Common myeloid progenitor, CD34-positive (primary cell): ENCODE measurements at regions not wholly inside any gene's neighbourhood (a gene's known extent, or its start where the extent isn't known, plus 50 kb on each side); places are given as distances from the start of the nearest gene placed in this dataset.

Experiments
- CTCF ChIA-PET: fragments of 350-600 bp; sonication (Branson Sonifier 250); formaldehyde crosslinking; loops from one replicate; lab custom pipeline; 2021; ENCODE audit warnings: antibody characterized with exemption; lab: Charles Lee
- POLR2A ChIA-PET: fragments of 350-600 bp; sonication (Branson Sonifier 250); formaldehyde crosslinking; loops from one replicate; lab custom pipeline; 2021; ENCODE audit warnings: antibody characterized with exemption; lab: Charles Lee
- DNase-seq, 3 donors: peaks; one replicate each; pipeline versions ENCODE4 v3.0.0 to v3.0.0-alpha.2; 2013
- H3K27ac ChIP-seq, 2 experiments: 1 replicate in 1 of 2; 2 replicates in 1 of 2; pipeline ENCODE4 v1.7.0; 2013; ENCODE audit warnings: inconsistent platforms in 2 of 2, low read length in 2 of 2, mild to moderate bottlenecking in 2 of 2, low read depth in 1 of 2, moderate library complexity in 1 of 2; ENCODE audit not compliant: severe bottlenecking in 2 of 2, insufficient read depth in 1 of 2, poor library complexity in 1 of 2
- H3K27me3 ChIP-seq, 5 experiments: replicated peaks in 2 of 5; 1 replicate in 3 of 5; 2 replicates in 2 of 5; pipeline versions ENCODE4 v1.6.1 to v1.7.0; 2013; ENCODE audit warnings: low read length in 4 of 5, mild to moderate bottlenecking in 2 of 5, moderate library complexity in 2 of 5, inconsistent platforms in 1 of 5; ENCODE audit not compliant: insufficient read depth in 5 of 5, control insufficient read depth in 4 of 5
- H3K36me3 ChIP-seq, 4 experiments: 1 replicate in 2 of 4; 2 replicates in 2 of 4; pipeline versions ENCODE4 v1.6.1 to v1.7.0; 2013; ENCODE audit warnings: low read length in 3 of 4, control low read depth in 1 of 4, mild to moderate bottlenecking in 1 of 4; ENCODE audit not compliant: control insufficient read depth in 4 of 4, insufficient read depth in 4 of 4
- H3K4me1 ChIP-seq, 4 experiments: 1 replicate in 3 of 4; 2 replicates in 1 of 4; pipeline versions ENCODE4 v1.6.1 to v1.7.1; 2013; ENCODE audit warnings: low read length in 3 of 4, mild to moderate bottlenecking in 3 of 4, control low read depth in 1 of 4, inconsistent platforms in 1 of 4, moderate library complexity in 1 of 4; ENCODE audit not compliant: control insufficient read depth in 4 of 4, insufficient read depth in 4 of 4; ENCODE audit errors: control extremely low read depth in 1 of 4
- H3K4me3 ChIP-seq, 7 experiments: 1 replicate in 4 of 7; 2 replicates in 3 of 7; pipeline versions ENCODE4 v1.5.1 to v1.7.0; 2013; ENCODE audit warnings: mild to moderate bottlenecking in 7 of 7, low read length in 6 of 7, moderate library complexity in 6 of 7, inconsistent platforms in 2 of 7, low read depth in 2 of 7, control low read depth in 1 of 7; ENCODE audit not compliant: insufficient read depth in 4 of 7, control insufficient read depth in 1 of 7; ENCODE audit errors: extremely low read depth in 1 of 7
- H3K9me3 ChIP-seq, 5 experiments: 1 replicate in 4 of 5; 2 replicates in 1 of 5; pipeline versions ENCODE4 v1.6.1 to v1.7.1; 2013; ENCODE audit warnings: low read length in 4 of 5, mild to moderate bottlenecking in 2 of 5, inconsistent platforms in 1 of 5, low read depth in 1 of 5, moderate library complexity in 1 of 5; ENCODE audit not compliant: control insufficient read depth in 4 of 5, insufficient read depth in 2 of 5; ENCODE audit errors: control extremely low read depth in 1 of 5
- WGBS: methylation state at CpG from one replicate; pipeline ENCODE4 v1.1.5; 2013; ENCODE audit not compliant: insufficient coverage; 5-methylcytosine and 5-hydroxymethylcytosine counted together

DNA sequence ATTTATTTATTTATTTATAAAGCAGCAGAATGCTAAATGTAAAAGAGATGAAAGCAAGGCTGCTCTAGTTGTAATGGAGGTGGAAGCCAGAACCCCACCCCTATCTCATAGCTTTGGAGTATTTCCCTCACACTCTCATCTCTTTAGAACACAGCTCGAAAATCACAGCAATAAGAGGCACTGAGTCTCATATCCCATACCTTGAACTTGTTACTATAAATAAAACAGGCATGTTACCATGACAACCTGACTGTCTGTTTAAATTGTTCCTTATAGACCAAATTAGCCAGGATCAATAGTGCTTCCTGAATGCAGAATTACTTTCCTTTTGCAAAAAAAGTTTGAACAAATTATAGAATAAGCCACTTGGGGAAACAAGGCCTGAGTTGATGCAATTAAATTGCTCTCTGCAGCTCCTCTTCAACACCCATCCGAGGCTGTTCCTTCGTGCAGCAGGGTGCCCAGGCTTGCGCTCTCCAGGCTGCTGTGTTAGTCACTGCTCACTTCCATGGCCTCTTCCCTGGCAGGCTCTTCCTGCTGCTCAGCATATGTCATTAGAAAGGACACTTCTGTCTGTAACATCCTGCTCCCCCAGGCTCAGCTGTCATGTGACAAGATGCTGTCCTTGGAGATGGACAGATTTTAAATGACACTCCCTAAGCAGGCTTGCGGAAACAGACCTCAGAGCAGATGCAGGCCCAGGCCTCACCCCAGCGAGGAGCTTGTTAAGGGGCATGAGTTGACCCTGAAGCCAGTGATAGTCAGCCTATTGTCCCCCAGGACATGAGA is 120.2 kb downstream of the CARTPT start:
- H3K27ac ChIP-seq: no peak overlapping the region
- DNase-seq: no peak
- H3K9me3 ChIP-seq: no peaks in the 10 kb centered on the region
- H3K4me1 ChIP-seq: peaks cover 0 to 8% (median 3%) of the 10 kb centered on the region in 4 experiments
- peaks cover 0 to 2% (median 0%) of the 10 kb centered on the region in 5 experiments for H3K27me3 ChIP-seq
- ChIA-PET CTCF (interaction anchor here (1.1 kb wide), 1 partner anchor 9 kb away, joined by 3 read pairs; no protein-coding TSS in a partner anchor), POLR2A (no interaction called here)
- no peak overlapping the region for H3K4me3 ChIP-seq
- H3K36me3 ChIP-seq: no peaks in the 10 kb centered on the region
- 98% methylated on average over 6 of the region's 6 CpGs for WGBS

GRCh38 chr5:71841107-71841506 is 122.0 kb downstream of the CARTPT start:
- H3K4me1 ChIP-seq: no peaks in the 10 kb centered on the region
- H3K36me3 ChIP-seq: no peaks in the 10 kb centered on the region
- POLR2A ChIA-PET: no interaction called here
- CTCF ChIA-PET: no interaction called here
- H3K27me3 ChIP-seq: peaks cover 0 to 2% (median 0%) of the 10 kb centered on the region in 5 experiments
- 83% methylated on average over 1 of the region's 1 CpG for WGBS
- no peaks in the 10 kb centered on the region for H3K9me3 ChIP-seq
- H3K4me3 ChIP-seq: no peak overlapping the region
- H3K27ac ChIP-seq: no peak overlapping the region
- no peak for DNase-seq

GRCh38 chr5:71843111-71843510 is 124.0 kb downstream of the CARTPT start:
- CTCF ChIA-PET: no interaction called here
- POLR2A ChIA-PET: no interaction called here
- WGBS: 94% methylated on average over 2 of the region's 3 CpGs
- no peak for DNase-seq
- peaks cover 0 to 2% (median 0%) of the 10 kb centered on the region in 5 experiments for H3K27me3 ChIP-seq
- H3K27ac ChIP-seq: no peak overlapping the region
- H3K9me3 ChIP-seq: no peaks in the 10 kb centered on the region
- no peaks in the 10 kb centered on the region for H3K36me3 ChIP-seq
- H3K4me3 ChIP-seq: no peak overlapping the region
- H3K4me1 ChIP-seq: no peaks in the 10 kb centered on the region

DNA sequence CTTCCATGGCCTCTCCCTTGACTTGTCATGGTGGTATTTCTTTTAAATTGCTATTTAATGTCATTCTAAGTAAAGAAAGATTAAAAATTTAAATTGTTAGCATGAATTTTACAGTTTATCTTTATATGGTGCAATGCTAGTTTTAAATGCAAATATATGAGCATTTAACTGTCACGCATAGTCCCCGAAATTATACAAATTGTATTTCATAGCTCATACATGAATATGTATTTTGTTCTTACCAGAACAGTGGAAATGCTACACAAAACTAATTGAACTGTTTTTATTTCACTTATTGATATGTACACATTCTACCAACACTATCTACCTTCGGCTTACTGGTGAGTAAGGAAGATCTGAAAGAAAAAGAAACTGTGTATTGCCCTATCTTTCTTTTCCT is 125.8 kb downstream of the CARTPT start:
- Histone ChIP-seq H3K4me3 (no peak overlapping the region), H3K27ac (no peak overlapping the region), H3K9me3 (peaks cover 0 to 6% (median 2%) of the 10 kb centered on the region in 5 experiments), H3K4me1 (no peaks in the 10 kb centered on the region), H3K27me3 (peaks cover 0 to 2% (median 0%) of the 10 kb centered on the region in 5 experiments), H3K36me3 (no peaks in the 10 kb centered on the region)
- no peak for DNase-seq
- ChIA-PET CTCF (no interaction called here), POLR2A (no interaction called here)
- no CpG with 5 or more reads among the region's 3 CpGs for WGBS

DNA sequence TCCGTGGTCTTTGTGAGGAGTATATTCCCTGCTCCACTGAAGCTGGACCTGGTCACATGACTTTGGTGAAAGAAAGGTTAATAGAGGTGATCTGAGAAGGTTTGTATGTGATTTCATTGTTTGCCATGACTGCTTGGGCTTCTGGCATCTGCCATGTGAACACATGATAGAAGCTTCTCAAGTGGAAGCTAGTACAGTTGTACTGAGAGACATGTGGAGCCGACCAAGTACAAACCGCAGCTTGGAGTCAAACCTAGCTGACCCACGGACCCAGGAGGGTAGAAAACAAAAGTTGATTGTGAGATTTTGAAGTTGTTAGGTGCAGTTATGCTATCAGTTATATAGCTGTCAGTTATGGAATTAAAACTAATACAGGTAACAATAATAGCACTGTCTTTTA is 140.4 kb downstream of the CARTPT start:
- Histone ChIP-seq H3K4me3 (no peak overlapping the region), H3K4me1 (no peaks in the 10 kb centered on the region), H3K27ac (no peak overlapping the region), H3K27me3 (peaks cover 0 to 4% (median 0%) of the 10 kb centered on the region in 5 experiments), H3K9me3 (peaks cover 0 to 11% (median 4%) of the 10 kb centered on the region in 5 experiments), H3K36me3 (no peaks in the 10 kb centered on the region)
- ChIA-PET CTCF (no interaction called here), POLR2A (no interaction called here)
- DNase-seq: no peak
- 88% methylated on average over 4 of the region's 4 CpGs for WGBS

DNA sequence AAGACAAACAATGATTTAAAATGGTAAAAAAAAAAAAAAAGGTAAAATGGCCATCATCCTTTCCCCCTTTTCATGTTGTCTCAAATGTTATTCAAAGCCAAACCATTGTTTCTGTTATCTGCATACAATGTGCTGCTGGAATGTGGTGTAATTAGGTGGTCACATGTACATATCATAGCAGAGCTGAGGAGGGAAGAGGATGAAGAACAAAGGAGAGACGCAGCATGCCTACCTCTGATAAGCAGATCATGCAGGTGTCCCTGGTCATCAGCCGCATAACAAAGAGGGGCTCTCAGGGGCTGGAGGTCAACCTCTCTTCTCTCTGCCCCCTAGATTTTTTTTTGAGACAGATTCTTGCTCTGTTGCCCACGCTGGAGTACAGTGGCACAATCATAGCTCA is 141.0 kb downstream of the CARTPT start:
- POLR2A ChIA-PET: no interaction called here

GRCh38 chr5:71861682-71862081 is 142.6 kb downstream of the CARTPT start:
- Histone ChIP-seq H3K9me3 (peaks cover 0 to 7% (median 4%) of the 10 kb centered on the region in 5 experiments), H3K4me3 (no peak overlapping the region), H3K27me3 (peaks cover 0 to 4% (median 2%) of the 10 kb centered on the region in 5 experiments), H3K36me3 (no peaks in the 10 kb centered on the region), H3K27ac (no peak overlapping the region), H3K4me1 (no peaks in the 10 kb centered on the region)
- CTCF ChIA-PET: no interaction called here
- 100% methylated on average over 1 of the region's 1 CpG for WGBS
- POLR2A ChIA-PET: no interaction called here
- no peak for DNase-seq

More for the DNA sequence above, 141.0 kb downstream of the CARTPT start:
- Histone ChIP-seq H3K27ac (no peak overlapping the region), H3K9me3 (peaks cover 0 to 7% (median 4%) of the 10 kb centered on the region in 5 experiments), H3K36me3 (no peaks in the 10 kb centered on the region), H3K27me3 (peaks cover 0 to 4% (median 0%) of the 10 kb centered on the region in 5 experiments), H3K4me3 (no peak overlapping the region), H3K4me1 (no peaks in the 10 kb centered on the region)
- no peak for DNase-seq
- CTCF ChIA-PET: no interaction called here
- 91% methylated on average over 3 of the region's 3 CpGs for WGBS
